ENCODE measurements at regions not wholly inside any gene's neighbourhood (a gene's known extent, or its start where the extent isn't known, plus 50 kb on each side); places are given as distances from the start of the nearest gene placed in this dataset.

DNA sequence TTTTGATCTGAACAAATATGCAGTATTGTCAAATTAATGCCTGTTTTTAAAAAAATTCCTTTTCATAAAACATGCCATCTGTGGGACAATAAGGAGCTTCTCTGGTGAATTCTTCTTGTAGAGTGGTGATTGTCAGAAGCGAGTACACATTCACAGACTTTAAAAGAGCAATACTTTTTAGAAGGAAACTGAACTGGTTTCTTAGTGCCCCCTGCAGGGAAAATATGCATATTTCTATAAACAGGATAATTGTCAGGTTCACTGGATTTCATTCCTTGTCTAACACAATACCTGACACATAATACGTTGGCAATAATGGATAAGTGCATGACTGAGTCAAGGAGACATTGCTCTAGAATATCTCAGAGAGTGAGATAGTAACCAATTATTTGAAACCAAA lies 133.7 kb downstream of the KIF4B start:
- Histone ChIP-seq H3K27me3 (replicated peaks; ENCODE audit: insufficient read depth, low read length) (no peaks in the 10 kb centered on the region), H3K27ac (ENCODE audit: low read length) (no peak overlapping the region), H3K4me2 (ENCODE audit: low read depth, low read length) (no peak overlapping the region), H3K4me3 (ENCODE audit: low read length) (no peak overlapping the region), H4K20me1 (ENCODE audit: insufficient read depth, low read length) (no peaks in the 10 kb centered on the region), H3K9me2 (replicated peaks; ENCODE audit: insufficient read depth, low read length) (no peaks in the 10 kb centered on the region), H3F3A (ENCODE audit: insufficient read depth, low read length) (0 out of 2 replicates have a peak, but pooled peaks cover 3% of the 10 kb centered on the region), H3K36me3 (replicated peaks; ENCODE audit: insufficient read depth, low read length) (no peaks in the 10 kb centered on the region), H3K9me3 (replicated peaks; ENCODE audit: insufficient read depth, low read length) (no peaks in the 10 kb centered on the region), H2AFZ (ENCODE audit: low read length) (no peak overlapping the region), H3K4me1 (ENCODE audit: low read length) (peaks cover 14% of the 10 kb centered on the region), H3K79me2 (ENCODE audit: low read length) (no peaks in the 10 kb centered on the region), H3K9ac (ENCODE audit: low read length) (no peak overlapping the region)
- DNase-seq = no peak
- no peak for TF ChIP-seq EZH2 (optimal IDR thresholded peaks at IDR 0.05; ENCODE audit: low read depth, low read length)
- TF ChIP-seq, protein P1, sequence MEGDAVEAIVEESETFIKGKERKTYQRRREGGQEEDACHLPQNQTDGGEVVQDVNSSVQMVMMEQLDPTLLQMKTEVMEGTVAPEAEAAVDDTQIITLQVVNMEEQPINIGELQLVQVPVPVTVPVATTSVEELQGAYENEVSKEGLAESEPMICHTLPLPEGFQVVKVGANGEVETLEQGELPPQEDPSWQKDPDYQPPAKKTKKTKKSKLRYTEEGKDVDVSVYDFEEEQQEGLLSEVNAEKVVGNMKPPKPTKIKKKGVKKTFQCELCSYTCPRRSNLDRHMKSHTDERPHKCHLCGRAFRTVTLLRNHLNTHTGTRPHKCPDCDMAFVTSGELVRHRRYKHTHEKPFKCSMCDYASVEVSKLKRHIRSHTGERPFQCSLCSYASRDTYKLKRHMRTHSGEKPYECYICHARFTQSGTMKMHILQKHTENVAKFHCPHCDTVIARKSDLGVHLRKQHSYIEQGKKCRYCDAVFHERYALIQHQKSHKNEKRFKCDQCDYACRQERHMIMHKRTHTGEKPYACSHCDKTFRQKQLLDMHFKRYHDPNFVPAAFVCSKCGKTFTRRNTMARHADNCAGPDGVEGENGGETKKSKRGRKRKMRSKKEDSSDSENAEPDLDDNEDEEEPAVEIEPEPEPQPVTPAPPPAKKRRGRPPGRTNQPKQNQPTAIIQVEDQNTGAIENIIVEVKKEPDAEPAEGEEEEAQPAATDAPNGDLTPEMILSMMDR (IDR thresholded peaks at IDR 0.05; ENCODE audit: low read length) = peak; percentile 27

DNA sequence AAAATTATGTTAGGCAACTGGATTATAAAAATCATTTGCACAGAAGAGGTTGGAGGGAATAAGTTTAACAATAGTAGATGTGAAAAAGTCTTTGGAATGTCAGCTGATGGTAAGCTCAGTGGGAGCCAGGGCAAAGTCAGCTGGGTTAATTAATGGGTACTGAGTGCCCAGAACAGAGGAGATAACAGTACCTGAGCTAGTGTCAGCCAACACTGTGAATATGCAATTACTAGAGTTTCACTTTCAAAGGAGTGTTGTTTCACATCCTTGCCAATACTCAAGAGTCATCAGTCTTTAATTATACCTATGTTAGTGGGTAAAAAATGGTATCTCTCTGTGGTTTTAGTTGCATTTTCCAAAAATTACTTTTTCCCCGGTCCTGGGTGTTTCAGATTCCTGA lies 135.1 kb downstream of the KIF4B start:
- DNase-seq = peak; percentile 80
- Histone ChIP-seq H2AFZ (ENCODE audit: low read length) (no peak overlapping the region), H3K27me3 (replicated peaks; ENCODE audit: insufficient read depth, low read length) (no peaks in the 10 kb centered on the region), H3F3A (ENCODE audit: insufficient read depth, low read length) (0 out of 2 replicates have a peak, but pooled peaks cover 3% of the 10 kb centered on the region), H3K27ac (ENCODE audit: low read length) (no peak overlapping the region; the same call in 1 of the 2 replicates), H3K4me1 (ENCODE audit: low read length) (peaks cover 14% of the 10 kb centered on the region), H3K79me2 (ENCODE audit: low read length) (no peaks in the 10 kb centered on the region), H3K9me3 (replicated peaks; ENCODE audit: insufficient read depth, low read length) (no peaks in the 10 kb centered on the region), H3K9ac (ENCODE audit: low read length) (no peak overlapping the region), H4K20me1 (ENCODE audit: insufficient read depth, low read length) (no peaks in the 10 kb centered on the region), H3K4me2 (ENCODE audit: low read depth, low read length) (peak overlapping the region; percentile 43; the same call in 1 of the 2 replicates), H3K9me2 (replicated peaks; ENCODE audit: insufficient read depth, low read length) (no peaks in the 10 kb centered on the region), H3K4me3 (ENCODE audit: low read length) (no peak overlapping the region), H3K36me3 (replicated peaks; ENCODE audit: insufficient read depth, low read length) (no peaks in the 10 kb centered on the region)
- TF ChIP-seq EZH2phosphoT487 (IDR thresholded peaks at IDR 0.05; ENCODE audit: low read length) (no peak), EZH2 (optimal IDR thresholded peaks at IDR 0.05; ENCODE audit: low read depth, low read length) (no peak)
- TF ChIP-seq, protein P1 (IDR thresholded peaks at IDR 0.05; ENCODE audit: low read length) = no peak

DNA sequence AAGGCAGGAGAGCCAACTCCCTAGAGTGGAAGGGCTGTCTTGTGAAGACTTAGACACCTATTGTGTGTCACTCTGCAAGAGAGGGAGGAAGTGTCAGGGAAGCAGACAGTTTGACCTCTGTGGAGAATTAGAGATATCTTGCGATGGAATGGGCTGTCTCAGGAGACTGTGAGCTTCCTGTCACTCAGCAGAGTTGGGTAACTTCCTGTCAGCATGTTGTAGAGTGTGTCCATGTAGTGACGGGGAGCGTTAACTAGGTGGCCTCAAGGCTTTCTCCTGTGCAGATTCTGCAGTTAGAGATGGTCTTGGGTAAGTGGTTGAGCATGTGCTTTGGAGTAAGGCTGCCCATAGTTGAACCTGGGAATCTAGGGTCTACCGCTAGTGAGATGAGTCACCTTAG lies 136.5 kb downstream of the KIF4B start:
- H3F3A ChIP-seq (ENCODE audit: insufficient read depth, low read length) = 0 out of 2 replicates have a peak, but pooled peaks cover 3% of the 10 kb centered on the region
- no peaks in the 10 kb centered on the region for H3K79me2 ChIP-seq (ENCODE audit: low read length)
- H3K9me2 ChIP-seq (replicated peaks; ENCODE audit: insufficient read depth, low read length) = no peaks in the 10 kb centered on the region
- no peaks in the 10 kb centered on the region for H3K9me3 ChIP-seq (replicated peaks; ENCODE audit: insufficient read depth, low read length)
- H2AFZ ChIP-seq (ENCODE audit: low read length) = no peak overlapping the region
- TF ChIP-seq, protein P1 (IDR thresholded peaks at IDR 0.05; ENCODE audit: low read length) = no peak
- TF ChIP-seq EZH2 (optimal IDR thresholded peaks at IDR 0.05; ENCODE audit: low read depth, low read length) = no peak
- TF ChIP-seq EZH2phosphoT487 (IDR thresholded peaks at IDR 0.05; ENCODE audit: low read length) = no peak
- peaks cover 14% of the 10 kb centered on the region for H3K4me1 ChIP-seq (ENCODE audit: low read length)
- no peaks in the 10 kb centered on the region for H4K20me1 ChIP-seq (ENCODE audit: insufficient read depth, low read length)
- H3K27me3 ChIP-seq (replicated peaks; ENCODE audit: insufficient read depth, low read length) = no peaks in the 10 kb centered on the region
- DNase-seq = no peak
- no peak overlapping the region for H3K4me3 ChIP-seq (ENCODE audit: low read length)
- no peak overlapping the region for H3K27ac ChIP-seq (ENCODE audit: low read length)
- no peak overlapping the region for H3K4me2 ChIP-seq (ENCODE audit: low read depth, low read length)
- no peak overlapping the region for H3K9ac ChIP-seq (ENCODE audit: low read length)
- no peaks in the 10 kb centered on the region for H3K36me3 ChIP-seq (replicated peaks; ENCODE audit: insufficient read depth, low read length)

Measured in MM.1S (cell line).